HG02759 (cell line): ENCODE measurements at regions not wholly inside any gene's neighbourhood (a gene's known extent, or its start where the extent isn't known, plus 50 kb on each side); places are given as distances from the start of the nearest gene placed in this dataset.
"Not testable (repeated sequence)": the region's sequence is repeated elsewhere in the genome, so short reads cannot be mapped to it uniquely, and the experiment has no call there.

Experiments used
- ATAC-seq: cut with Tn5 transposase; IDR thresholded peaks from one replicate; pipeline ENCODE4 v1.9.1; 2021; ENCODE audit warnings: mild to moderate bottlenecking, moderate library complexity; ENCODE audit not compliant: unreplicated experiment

- no peak for ATAC-seq
These were observed 68.8 kb upstream of the RAB6C start for GRCh38 chr2:129910446-129911362.

- no peak for ATAC-seq
These were observed 68.0 kb upstream of the RAB6C start for GRCh38 chr2:129911363-129912065.

- ATAC-seq = no peak
These were observed 67.2 kb upstream of the RAB6C start for GRCh38 chr2:129912066-129912820.

- no peak for ATAC-seq
These were observed 66.4 kb upstream of the RAB6C start for GRCh38 chr2:129912871-129913694.

GRCh38 chr2:129913695-129914495, 65.6 kb upstream of the RAB6C start:
- ATAC-seq = no peak

GRCh38 chr2:129914538-129915302, 64.7 kb upstream of the RAB6C start:
- ATAC-seq = no peak

- no peak for ATAC-seq
These were observed 64.1 kb upstream of the RAB6C start for GRCh38 chr2:129915303-129915840.

GRCh38 chr2:129918604-129919003, 60.9 kb upstream of the RAB6C start:
- ATAC-seq = no peak

GRCh38 chr2:129922571-129923264, 56.7 kb upstream of the RAB6C start:
- no peak for ATAC-seq

- no peak for ATAC-seq
These were observed 56.0 kb upstream of the RAB6C start for GRCh38 chr2:129923265-129924091.

- not testable (repeated sequence) for ATAC-seq
These were observed 55.4 kb upstream of the RAB6C start for GRCh38 chr2:129924115-129924514.

GRCh38 chr2:129925381-129925780, 54.1 kb upstream of the RAB6C start:
- ATAC-seq = no peak

- no peak for ATAC-seq
These were observed 51.8 kb upstream of the RAB6C start for GRCh38 chr2:129927696-129928095.

GRCh38 chr2:129929321-129930290, 49.9 kb upstream of the RAB6C start:
- no peak for ATAC-seq
